Activated CD4-positive, alpha-beta memory T cell treated with anti-CD3 and anti-CD28 coated beads, Interleukin-2, amount 10 ng/mL, durations not matched to agents 7 days and 5 days (primary cell): ENCODE measurements at regions not wholly inside any gene's neighbourhood (a gene's known extent, or its start where the extent isn't known, plus 50 kb on each side); places are given as distances from the start of the nearest gene placed in this dataset.

Experiments
- CTCF ChIA-PET: fragments of 350-600 bp; sonication (Branson Sonifier 250); formaldehyde crosslinking; loops from one replicate; lab custom pipeline; 2021; ENCODE audit warnings: antibody characterized with exemption, inconsistent platforms; lab: Charles Lee
- POLR2A ChIA-PET: fragments of 350-600 bp; sonication (Branson Sonifier 250); formaldehyde crosslinking; loops from one replicate; lab custom pipeline; 2021; ENCODE audit warnings: antibody characterized with exemption; lab: Charles Lee
- DNase-seq: peaks from one replicate; pipeline ENCODE4 v3.0.0-alpha.2; 2020
- H3K27ac Mint-ChIP-seq: one replicate; pipeline ENCODE4 v1.8.0; 2021; ENCODE audit warnings: mild to moderate bottlenecking, mixed read lengths
- H3K27me3 Mint-ChIP-seq: one replicate; pipeline ENCODE4 v1.8.0; 2021; ENCODE audit warnings: mixed read lengths
- H3K36me3 Mint-ChIP-seq: one replicate; pipeline ENCODE4 v1.8.0; 2021; ENCODE audit warnings: low read depth, mixed read lengths
- H3K4me1 Mint-ChIP-seq: one replicate; pipeline ENCODE4 v1.8.0; 2021; ENCODE audit warnings: mixed read lengths
- H3K4me3 Mint-ChIP-seq: one replicate; pipeline ENCODE4 v1.8.0; 2021; ENCODE audit warnings: mild to moderate bottlenecking, mixed read lengths
- H3K9me3 Mint-ChIP-seq: one replicate; pipeline ENCODE4 v1.8.0; 2021; ENCODE audit warnings: mixed read lengths

DNA sequence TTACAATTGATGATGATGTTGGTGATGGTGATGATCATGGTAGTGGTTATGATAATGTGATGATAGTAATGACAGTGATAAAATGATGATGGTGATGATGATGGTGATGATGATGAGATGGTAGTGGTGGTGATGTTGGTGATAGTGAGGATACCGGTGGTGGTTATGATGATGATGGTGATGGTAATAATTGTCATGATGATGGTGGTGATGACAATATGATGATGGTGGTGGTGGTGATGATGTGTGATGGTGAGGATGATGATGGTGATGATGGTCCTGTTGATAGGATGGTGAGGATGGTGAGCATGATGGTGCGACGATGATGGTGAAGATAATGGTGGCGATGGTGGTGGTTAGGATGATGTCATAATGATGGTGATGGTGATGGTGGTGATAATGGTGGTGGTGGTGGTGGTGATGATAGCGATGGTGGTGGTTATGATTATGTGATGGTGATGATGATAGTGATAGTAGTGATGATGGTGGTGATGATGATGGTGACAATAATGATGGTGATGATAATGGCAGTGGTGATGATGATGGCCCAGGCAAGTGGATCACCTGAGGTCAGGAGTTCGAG is 1129.9 kb downstream of the BRD1 start:
- H3K4me1 Mint-ChIP-seq, result no peaks in the 10 kb centered on the region
- H3K9me3 Mint-ChIP-seq, result no peaks in the 10 kb centered on the region
- H3K36me3 Mint-ChIP-seq, result no peaks in the 10 kb centered on the region
- H3K27me3 Mint-ChIP-seq, result no peaks in the 10 kb centered on the region
- no peak overlapping the region for H3K4me3 Mint-ChIP-seq
- no peak overlapping the region for H3K27ac Mint-ChIP-seq
- CTCF ChIA-PET, result no interaction called here
- no peak for DNase-seq
- POLR2A ChIA-PET, result no interaction called here

DNA sequence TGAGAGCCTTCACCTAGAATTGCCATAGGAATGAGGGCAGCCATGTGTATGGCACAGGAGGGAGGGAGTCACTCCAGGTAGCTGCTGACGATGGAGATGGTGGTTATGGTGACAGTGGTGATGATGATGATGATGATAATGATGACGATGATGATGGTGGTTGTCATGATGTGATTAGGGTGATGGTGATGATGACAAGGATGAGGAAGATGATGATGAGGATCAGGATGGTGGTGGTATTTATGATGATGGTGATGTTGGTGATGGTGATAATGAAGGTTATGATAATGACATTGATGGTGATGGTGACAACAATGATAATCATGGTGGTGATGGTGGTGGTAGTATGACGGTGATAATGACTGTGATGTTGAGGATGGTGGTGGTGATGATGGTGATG is 1130.5 kb downstream of the BRD1 start:
- H3K4me3 Mint-ChIP-seq, result no peak overlapping the region
- CTCF ChIA-PET, result no interaction called here

DNA sequence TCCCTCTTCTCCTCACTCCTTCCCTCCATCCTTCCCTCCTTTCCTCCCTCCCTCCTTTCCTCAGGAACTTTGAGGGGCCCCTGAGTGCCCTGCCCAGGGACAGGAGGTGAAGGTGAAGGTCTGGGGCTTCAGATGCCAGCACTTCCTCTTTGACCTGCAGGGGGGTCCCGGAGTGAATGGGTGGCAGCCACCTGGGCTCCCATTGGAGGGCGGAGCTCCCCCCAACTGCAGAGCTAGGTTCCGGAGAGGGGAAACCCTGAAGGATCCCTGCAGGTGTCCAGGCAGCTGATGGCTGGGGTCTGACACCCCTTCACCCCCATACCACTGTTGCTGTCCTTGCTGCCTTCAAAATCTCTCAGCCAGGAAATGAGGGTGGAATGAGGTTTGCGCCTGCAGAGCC is 1131.3 kb downstream of the BRD1 start:
- ChIA-PET POLR2A (no interaction called here), CTCF (no interaction called here)
- no peak for DNase-seq
- H3K36me3 Mint-ChIP-seq, result no peaks in the 10 kb centered on the region
- no peaks in the 10 kb centered on the region for H3K9me3 Mint-ChIP-seq
- no peaks in the 10 kb centered on the region for H3K27me3 Mint-ChIP-seq
- H3K4me1 Mint-ChIP-seq, result no peaks in the 10 kb centered on the region
- no peak overlapping the region for H3K27ac Mint-ChIP-seq
- no peak overlapping the region for H3K4me3 Mint-ChIP-seq

More for the DNA sequence above, 1130.5 kb downstream of the BRD1 start:
- no peak overlapping the region for H3K27ac Mint-ChIP-seq
- POLR2A ChIA-PET, result no interaction called here
- no peaks in the 10 kb centered on the region for H3K4me1 Mint-ChIP-seq
- no peaks in the 10 kb centered on the region for H3K27me3 Mint-ChIP-seq
- no peaks in the 10 kb centered on the region for H3K36me3 Mint-ChIP-seq
- no peaks in the 10 kb centered on the region for H3K9me3 Mint-ChIP-seq
- DNase-seq, result no peak

DNA sequence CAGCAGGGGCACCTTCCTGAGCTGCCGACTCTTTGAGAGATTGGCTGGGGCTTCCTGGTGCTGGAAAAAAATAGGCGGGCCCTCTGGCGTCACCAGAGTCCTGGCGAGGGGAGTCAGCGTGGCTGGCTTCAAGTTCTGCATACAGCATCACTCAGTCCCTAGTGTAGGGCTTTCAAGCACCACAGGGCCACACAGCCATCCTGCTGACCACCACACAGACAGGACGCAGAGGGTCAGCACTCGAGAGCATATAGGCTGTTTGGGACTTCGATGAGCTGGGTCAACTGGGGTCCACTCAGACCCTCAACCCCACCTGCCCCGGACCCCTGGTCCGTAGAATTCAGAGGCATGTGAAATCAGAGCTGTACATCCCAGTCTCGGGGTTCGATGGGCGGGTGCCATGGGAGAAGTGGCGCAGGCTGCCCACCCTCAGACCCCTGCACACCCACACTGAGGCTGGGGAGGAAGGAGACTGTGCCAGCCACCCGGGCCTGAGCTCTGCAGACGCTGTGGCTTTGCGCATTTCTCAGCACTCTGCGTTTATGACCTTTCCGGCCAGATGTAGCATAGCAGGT is 1131.9 kb downstream of the BRD1 start:
- Mint-ChIP-seq H3K27me3 (no peaks in the 10 kb centered on the region), H3K36me3 (no peaks in the 10 kb centered on the region), H3K4me3 (no peak overlapping the region), H3K27ac (no peak overlapping the region), H3K4me1 (no peaks in the 10 kb centered on the region), H3K9me3 (no peaks in the 10 kb centered on the region)
- no peak for DNase-seq
- POLR2A ChIA-PET, result no interaction called here
- CTCF ChIA-PET, result no interaction called here

DNA sequence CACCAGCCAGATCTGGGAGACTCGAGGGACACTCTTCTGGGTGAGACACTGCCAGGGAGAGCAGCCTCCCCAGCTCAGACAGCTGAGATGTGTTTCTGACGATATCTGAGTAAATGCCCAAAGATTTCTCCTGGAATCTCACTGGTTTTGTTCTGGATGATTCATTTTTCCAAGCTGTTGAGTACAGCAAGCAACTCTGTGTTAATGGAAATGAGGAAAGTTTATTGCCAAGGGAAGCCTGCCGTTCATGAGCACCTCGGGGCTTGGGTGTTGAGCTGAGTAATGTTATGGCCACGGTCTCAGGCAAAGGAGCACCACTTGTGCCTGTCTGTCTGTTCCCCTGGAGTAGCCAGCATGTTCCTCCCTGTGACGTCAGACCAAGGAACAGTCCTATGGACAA is 1132.4 kb downstream of the BRD1 start:
- no peaks in the 10 kb centered on the region for H3K36me3 Mint-ChIP-seq
- POLR2A ChIA-PET, result no interaction called here
- no peaks in the 10 kb centered on the region for H3K9me3 Mint-ChIP-seq
- no peaks in the 10 kb centered on the region for H3K4me1 Mint-ChIP-seq
- no peaks in the 10 kb centered on the region for H3K27me3 Mint-ChIP-seq
- no peak for DNase-seq
- no peak overlapping the region for H3K27ac Mint-ChIP-seq
- H3K4me3 Mint-ChIP-seq, result no peak overlapping the region
- CTCF ChIA-PET, result no interaction called here

DNA sequence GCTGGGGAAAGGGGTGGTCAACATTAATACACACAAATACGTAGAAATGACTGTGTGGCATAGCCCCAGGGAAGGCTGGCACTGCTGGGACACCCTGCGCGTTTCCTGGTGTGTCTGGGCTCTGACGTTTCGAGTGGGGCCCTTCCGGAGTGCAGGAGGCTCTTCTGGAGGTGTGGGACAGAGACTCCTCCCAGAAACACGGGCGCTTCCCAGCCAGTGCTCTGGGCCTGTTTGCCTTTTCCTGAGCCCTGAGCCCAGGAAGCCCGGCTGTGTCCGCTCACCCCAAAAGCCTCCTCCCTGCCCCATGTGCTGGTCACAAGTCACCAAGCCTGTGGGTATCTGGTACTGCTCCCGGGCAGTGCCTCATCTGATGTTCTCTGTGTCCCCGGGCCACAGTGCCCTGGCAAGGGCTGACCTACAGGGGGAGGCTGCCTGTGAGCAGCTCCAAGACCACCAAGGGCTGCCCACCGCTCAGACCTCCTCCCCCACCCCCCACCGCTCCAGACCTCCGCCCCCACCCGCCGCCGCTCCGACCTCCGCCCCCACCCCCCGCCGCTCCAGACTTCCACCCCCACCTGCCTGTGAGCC is 1133.3 kb downstream of the BRD1 start:
- H3K4me1 Mint-ChIP-seq, result no peaks in the 10 kb centered on the region
- H3K36me3 Mint-ChIP-seq, result no peaks in the 10 kb centered on the region
- no peak overlapping the region for H3K27ac Mint-ChIP-seq
- H3K4me3 Mint-ChIP-seq, result no peak overlapping the region
- ChIA-PET POLR2A (no interaction called here), CTCF (no interaction called here)
- H3K9me3 Mint-ChIP-seq, result no peaks in the 10 kb centered on the region
- H3K27me3 Mint-ChIP-seq, result no peaks in the 10 kb centered on the region
- no peak for DNase-seq

DNA sequence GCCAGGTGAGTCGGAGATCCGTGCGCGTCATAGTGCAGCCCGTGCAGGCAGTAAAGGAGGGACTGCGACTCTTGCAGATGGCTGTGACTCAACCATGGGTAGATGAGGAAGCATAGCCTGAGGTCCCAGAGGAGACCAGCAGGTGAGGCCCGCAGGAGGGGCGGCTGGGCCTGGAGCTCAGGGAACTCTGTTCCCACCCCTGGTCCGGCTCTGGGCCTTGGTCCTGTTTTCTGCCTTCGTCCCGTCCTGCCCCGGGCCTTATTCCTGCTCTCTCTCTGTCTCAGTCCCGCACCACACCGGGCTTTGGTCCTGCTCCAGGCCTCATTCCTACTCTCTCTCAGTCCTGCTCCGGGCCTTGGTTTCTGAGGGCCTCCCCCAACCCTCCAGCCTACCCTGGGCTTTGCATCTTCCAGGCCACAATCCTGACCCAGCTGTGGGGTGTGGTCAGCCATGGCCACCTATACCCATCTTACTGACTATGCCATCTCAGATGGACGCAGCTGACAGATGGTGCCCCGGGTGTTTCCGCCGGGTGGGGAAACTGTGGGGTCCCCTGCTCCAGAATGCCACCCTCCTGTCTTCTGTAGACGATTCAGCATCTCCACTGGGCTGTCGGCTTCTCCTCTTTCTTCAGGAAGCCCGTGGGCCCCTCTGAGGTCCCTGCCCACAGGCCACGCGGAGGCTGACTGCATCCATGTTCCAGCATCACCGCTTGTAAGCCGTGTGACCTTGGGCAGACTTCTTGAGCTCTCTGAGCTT is 1134.1 kb downstream of the BRD1 start:
- H3K4me1 Mint-ChIP-seq, result no peaks in the 10 kb centered on the region
- H3K9me3 Mint-ChIP-seq, result no peaks in the 10 kb centered on the region
- no peaks in the 10 kb centered on the region for H3K36me3 Mint-ChIP-seq
- no peak for DNase-seq
- POLR2A ChIA-PET, result no interaction called here
- CTCF ChIA-PET, result no interaction called here
- no peaks in the 10 kb centered on the region for H3K27me3 Mint-ChIP-seq
- H3K27ac Mint-ChIP-seq, result no peak overlapping the region
- H3K4me3 Mint-ChIP-seq, result no peak overlapping the region

DNA sequence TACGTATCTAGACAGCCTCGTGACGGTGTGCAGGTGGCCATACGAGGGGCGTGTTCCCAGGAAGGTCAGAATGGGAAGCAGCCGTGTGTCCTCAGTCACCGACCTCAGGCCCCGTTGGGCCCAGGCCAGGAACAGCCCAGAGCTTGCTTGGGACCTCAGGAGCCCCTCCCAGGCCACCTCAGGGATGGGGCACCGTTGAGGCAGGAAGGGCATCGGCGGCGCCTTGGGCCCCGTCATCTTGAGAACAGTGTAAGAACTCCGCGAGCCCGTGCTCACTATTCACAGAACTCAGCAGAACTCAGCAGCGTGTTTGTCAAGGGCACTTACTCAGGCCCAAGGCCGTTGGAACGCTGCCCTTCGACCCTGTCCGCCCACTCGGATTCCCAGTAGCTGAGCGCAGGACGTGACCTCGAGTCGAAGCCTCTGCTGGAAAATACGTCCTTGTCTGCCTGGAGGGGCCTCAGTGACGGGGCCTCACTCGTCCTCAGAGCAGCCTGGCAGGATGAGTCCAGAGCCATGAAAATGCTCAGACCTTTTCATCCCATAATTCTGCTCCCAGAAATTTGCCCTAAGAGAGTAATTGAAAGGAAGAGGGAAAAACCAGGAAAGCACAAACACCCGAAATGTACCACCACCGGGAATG is 1134.8 kb downstream of the BRD1 start:
- ChIA-PET POLR2A (no interaction called here), CTCF (no interaction called here)
- H3K4me1 Mint-ChIP-seq, result no peaks in the 10 kb centered on the region
- no peaks in the 10 kb centered on the region for H3K36me3 Mint-ChIP-seq
- H3K9me3 Mint-ChIP-seq, result no peaks in the 10 kb centered on the region
- no peak overlapping the region for H3K27ac Mint-ChIP-seq
- no peaks in the 10 kb centered on the region for H3K27me3 Mint-ChIP-seq
- DNase-seq, result no peak
- no peak overlapping the region for H3K4me3 Mint-ChIP-seq

DNA sequence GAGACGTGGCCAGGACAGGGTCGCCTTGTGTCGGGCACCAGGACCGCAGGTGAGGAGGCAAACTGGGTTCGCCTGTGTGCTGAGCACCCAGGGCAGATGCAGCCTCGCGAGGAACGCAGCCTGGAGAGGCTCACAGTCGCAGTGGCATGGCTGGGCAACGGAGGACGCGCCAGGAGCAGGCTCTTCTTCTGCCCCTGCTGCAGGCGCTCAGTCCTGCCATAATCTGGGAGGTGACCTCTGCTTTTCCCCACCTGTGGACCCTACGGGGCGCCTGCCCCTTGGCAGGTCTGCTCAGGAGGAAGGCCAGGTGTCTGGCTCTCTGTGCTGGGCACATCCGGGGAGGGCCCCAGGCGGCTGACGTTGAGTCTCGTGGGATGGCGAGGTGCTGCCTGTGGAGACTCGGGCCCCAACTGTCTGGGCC is 1136.2 kb downstream of the BRD1 start:
- no peaks in the 10 kb centered on the region for H3K36me3 Mint-ChIP-seq
- no peak for DNase-seq
- H3K4me1 Mint-ChIP-seq, result no peaks in the 10 kb centered on the region
- ChIA-PET CTCF (no interaction called here), POLR2A (no interaction called here)
- H3K9me3 Mint-ChIP-seq, result peaks cover 2% of the 10 kb centered on the region
- H3K27me3 Mint-ChIP-seq, result no peaks in the 10 kb centered on the region
- no peak overlapping the region for H3K27ac Mint-ChIP-seq
- no peak overlapping the region for H3K4me3 Mint-ChIP-seq

DNA sequence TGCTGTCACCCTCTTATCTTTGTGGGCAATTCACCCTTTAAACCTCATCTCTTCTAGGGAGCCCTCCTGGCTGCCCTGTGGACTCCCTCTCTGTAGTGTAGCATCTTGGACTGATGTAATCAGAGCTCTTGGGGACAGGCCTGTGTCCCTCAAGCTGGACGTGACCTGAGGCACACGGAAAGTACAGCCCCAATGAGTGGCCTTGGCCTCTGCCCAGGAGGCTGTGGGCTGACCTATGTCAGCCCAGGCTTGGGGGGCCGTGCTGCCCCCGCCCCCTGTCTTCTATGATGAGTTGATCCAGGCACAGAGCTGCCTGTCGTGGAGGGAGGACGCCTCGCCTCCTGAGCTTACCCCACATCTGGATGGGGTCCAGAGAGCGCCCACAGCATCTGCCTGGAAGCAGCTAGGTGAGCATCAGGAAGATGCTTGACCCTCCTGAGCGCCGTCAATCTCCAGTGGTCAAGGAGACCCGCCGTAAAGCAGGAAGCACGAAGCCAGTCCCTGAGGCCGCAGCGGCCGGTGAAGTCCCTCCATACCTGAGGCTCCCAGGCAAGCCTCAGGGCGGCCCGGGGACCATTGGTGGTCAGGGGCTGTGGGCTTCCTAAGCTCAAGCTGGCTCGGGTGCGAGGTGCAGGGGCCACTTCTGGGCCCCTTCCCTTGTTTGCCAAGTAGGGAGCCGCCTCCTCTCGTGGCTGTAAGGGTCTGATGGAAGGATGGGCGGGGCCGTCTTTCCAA is 1136.9 kb downstream of the BRD1 start:
- Mint-ChIP-seq H3K9me3 (peaks cover 5% of the 10 kb centered on the region), H3K36me3 (no peaks in the 10 kb centered on the region), H3K4me1 (no peaks in the 10 kb centered on the region), H3K27ac (no peak overlapping the region), H3K27me3 (no peaks in the 10 kb centered on the region), H3K4me3 (no peak overlapping the region)
- POLR2A ChIA-PET, result no interaction called here
- no peak for DNase-seq
- CTCF ChIA-PET, result no interaction called here

DNA sequence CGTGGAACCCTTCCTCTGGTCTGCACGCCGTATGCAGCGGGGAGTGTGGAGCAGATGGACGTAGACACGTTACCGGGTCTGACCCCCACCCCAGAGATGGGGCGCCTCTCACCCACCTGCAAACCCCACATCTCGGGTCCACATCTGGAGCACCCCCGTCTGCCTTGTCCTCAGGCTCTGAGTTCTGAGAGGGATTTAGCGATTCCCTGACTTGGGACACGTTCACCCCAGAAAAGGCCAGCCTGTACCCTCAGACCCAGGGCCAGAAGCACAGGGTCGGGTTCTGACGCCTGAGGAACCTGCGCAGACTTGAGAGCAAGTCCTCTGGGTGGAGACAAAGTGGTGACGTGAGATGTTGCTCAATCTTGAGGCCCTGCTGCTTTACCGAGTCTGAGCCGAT is 1138.5 kb downstream of the BRD1 start:
- H3K4me3 Mint-ChIP-seq, result no peak overlapping the region
- H3K4me1 Mint-ChIP-seq, result no peaks in the 10 kb centered on the region
- no peak for DNase-seq
- H3K27ac Mint-ChIP-seq, result no peak overlapping the region
- ChIA-PET POLR2A (no interaction called here), CTCF (no interaction called here)
- H3K27me3 Mint-ChIP-seq, result no peaks in the 10 kb centered on the region
- H3K9me3 Mint-ChIP-seq, result peaks cover 5% of the 10 kb centered on the region
- H3K36me3 Mint-ChIP-seq, result no peaks in the 10 kb centered on the region

DNA sequence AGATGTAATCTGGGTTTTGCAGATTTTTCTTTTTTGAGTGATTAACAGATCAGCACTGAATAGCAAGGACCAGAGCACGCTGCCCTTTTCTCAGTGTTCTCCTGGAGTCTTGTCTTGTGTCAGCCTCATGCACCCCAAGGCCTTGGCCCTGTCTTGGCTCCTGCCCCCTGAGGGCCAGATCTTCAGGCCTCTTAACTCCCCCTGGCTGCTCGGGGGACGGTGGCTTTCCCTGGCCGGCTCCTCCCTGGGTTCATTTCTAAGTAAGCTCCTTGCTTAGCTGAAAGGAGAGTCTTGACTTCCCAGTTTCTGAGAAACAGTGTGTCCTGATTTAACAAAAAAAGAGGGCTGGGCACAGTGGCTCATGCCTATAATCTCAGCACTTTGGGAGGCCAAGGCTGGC is 1139.3 kb downstream of the BRD1 start:
- CTCF ChIA-PET, result no interaction called here
- Mint-ChIP-seq H3K9me3 (peaks cover 5% of the 10 kb centered on the region), H3K27me3 (no peaks in the 10 kb centered on the region), H3K4me1 (no peaks in the 10 kb centered on the region), H3K27ac (no peak overlapping the region), H3K36me3 (no peaks in the 10 kb centered on the region), H3K4me3 (no peak overlapping the region)
- POLR2A ChIA-PET, result no interaction called here
- DNase-seq, result no peak

DNA sequence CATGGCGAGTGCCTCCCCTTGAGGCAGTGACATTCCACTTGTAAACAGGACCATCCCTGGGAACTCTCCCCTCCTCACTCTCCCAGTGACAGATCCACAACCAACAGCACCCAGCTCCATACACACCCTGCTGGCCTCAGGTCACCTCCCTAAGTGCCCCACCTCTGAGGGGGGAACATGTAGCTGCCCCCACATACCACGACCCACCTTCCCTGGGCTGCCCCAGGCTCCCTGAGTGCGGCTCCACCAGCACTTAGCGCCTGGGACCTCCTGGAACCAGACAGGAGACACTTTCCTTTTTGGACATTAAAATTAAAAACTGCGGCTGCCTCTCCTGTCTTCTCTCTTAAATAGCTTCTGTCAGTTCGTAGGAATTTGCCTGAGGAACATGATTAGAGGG is 1140.1 kb downstream of the BRD1 start:
- Mint-ChIP-seq H3K4me3 (no peak overlapping the region), H3K27ac (no peak overlapping the region), H3K4me1 (no peaks in the 10 kb centered on the region), H3K36me3 (no peaks in the 10 kb centered on the region), H3K9me3 (peaks cover 5% of the 10 kb centered on the region), H3K27me3 (no peaks in the 10 kb centered on the region)
- CTCF ChIA-PET, result no interaction called here
- DNase-seq, result no peak
- POLR2A ChIA-PET, result no interaction called here
